ENCODE measurements at regions not wholly inside any gene's neighbourhood (a gene's known extent, or its start where the extent isn't known, plus 50 kb on each side); places are given as distances from the start of the nearest gene placed in this dataset.

GRCh38 chr4:98749206-98749605 lies 90.8 kb upstream of the TSPAN5 start:
- TF ChIP-seq EZH2 (IDR thresholded peaks at IDR 0.05; ENCODE audit: low read depth) (no peak), CTCF (conservative IDR thresholded peaks at IDR 0.05) (no peak)
- no peaks in the 10 kb centered on the region for H3F3A ChIP-seq (ENCODE audit: insufficient read depth, low read depth)
- no peak overlapping the region for H3K27ac ChIP-seq
- no peak for DNase-seq
- no peaks in the 10 kb centered on the region for H3K36me3 ChIP-seq (ENCODE audit: low read depth)
- ChIA-PET CTCF (no interaction called here), POLR2A (ENCODE audit: unreplicated experiment) (no interaction called here)
- H3K9me3 ChIP-seq (ENCODE audit: insufficient read depth, low read depth) = no peaks in the 10 kb centered on the region; the same call in 1 of the 2 replicates
- H3K4me3 ChIP-seq = no peak overlapping the region
- no peaks in the 10 kb centered on the region for H3K79me2 ChIP-seq (ENCODE audit: low read depth)
- no peaks in the 10 kb centered on the region for H4K20me1 ChIP-seq (ENCODE audit: insufficient read depth)
- H3K4me1 ChIP-seq (replicated peaks; ENCODE audit: insufficient read depth) = no peaks in the 10 kb centered on the region
- H3K27me3 ChIP-seq (ENCODE audit: insufficient read depth, low read depth) = no peaks in the 10 kb centered on the region
- intact Hi-C loops (cut with micrococcal nuclease; ENCODE audit: unreplicated experiment) = no loop called here
- H3K4me2 ChIP-seq = no peak overlapping the region
- H3K9me2 ChIP-seq (ENCODE audit: insufficient read depth) = no peaks in the 10 kb centered on the region
- H2AFZ ChIP-seq = no peak overlapping the region
- no TSS peak for BruUV-seq (replicated peaks)

- ChIA-PET CTCF (interaction anchor here (0.6 kb wide), 1 partner anchor 257 kb away, joined by 3 read pairs; no protein-coding TSS in a partner anchor), POLR2A (ENCODE audit: unreplicated experiment) (no interaction called here)
- H4K20me1 ChIP-seq (ENCODE audit: insufficient read depth) = no peaks in the 10 kb centered on the region
- no TSS peak for BruUV-seq (replicated peaks)
- H3K4me1 ChIP-seq (replicated peaks; ENCODE audit: insufficient read depth) = no peaks in the 10 kb centered on the region
- H3F3A ChIP-seq (ENCODE audit: insufficient read depth, low read depth) = no peaks in the 10 kb centered on the region
- no peaks in the 10 kb centered on the region for H3K79me2 ChIP-seq (ENCODE audit: low read depth)
- no peaks in the 10 kb centered on the region for H3K36me3 ChIP-seq (ENCODE audit: low read depth)
- no peaks in the 10 kb centered on the region for H3K27me3 ChIP-seq (ENCODE audit: insufficient read depth, low read depth)
- no peak overlapping the region for H3K4me2 ChIP-seq
- intact Hi-C loops (cut with micrococcal nuclease; ENCODE audit: unreplicated experiment) = no loop called here
- DNase-seq = no peak
- no peak overlapping the region for H2AFZ ChIP-seq
- H3K4me3 ChIP-seq = no peak overlapping the region
- no peaks in the 10 kb centered on the region for H3K9me2 ChIP-seq (ENCODE audit: insufficient read depth)
- no peaks in the 10 kb centered on the region; the same call in 1 of the 2 replicates for H3K9me3 ChIP-seq (ENCODE audit: insufficient read depth, low read depth)
- no peak for TF ChIP-seq CTCF (conservative IDR thresholded peaks at IDR 0.05)
- TF ChIP-seq EZH2 (IDR thresholded peaks at IDR 0.05; ENCODE audit: low read depth) = no peak
- no peak overlapping the region for H3K27ac ChIP-seq
Measured at GRCh38 chr4:98748609-98749008, 90.2 kb upstream of the TSPAN5 start.

- Histone ChIP-seq H3K27ac (no peak overlapping the region), H2AFZ (no peak overlapping the region), H3K27me3 (ENCODE audit: insufficient read depth, low read depth) (no peaks in the 10 kb centered on the region), H3K36me3 (ENCODE audit: low read depth) (no peaks in the 10 kb centered on the region), H3F3A (ENCODE audit: insufficient read depth, low read depth) (no peaks in the 10 kb centered on the region), H3K9me2 (ENCODE audit: insufficient read depth) (no peaks in the 10 kb centered on the region), H3K9me3 (ENCODE audit: insufficient read depth, low read depth) (no peaks in the 10 kb centered on the region; the same call in 1 of the 2 replicates), H3K4me3 (no peak overlapping the region), H3K4me1 (replicated peaks; ENCODE audit: insufficient read depth) (no peaks in the 10 kb centered on the region), H3K79me2 (ENCODE audit: low read depth) (no peaks in the 10 kb centered on the region), H4K20me1 (ENCODE audit: insufficient read depth) (no peaks in the 10 kb centered on the region), H3K4me2 (no peak overlapping the region)
- BruUV-seq (replicated peaks) = no TSS peak
- CTCF ChIA-PET = interaction anchor here (0.6 kb wide), 1 partner anchor 258 kb away, joined by 3 read pairs; no protein-coding TSS in a partner anchor
- DNase-seq = no peak
- no peak for TF ChIP-seq EZH2 (IDR thresholded peaks at IDR 0.05; ENCODE audit: low read depth)
- TF ChIP-seq CTCF (conservative IDR thresholded peaks at IDR 0.05) = no peak
- intact Hi-C loops (cut with micrococcal nuclease; ENCODE audit: unreplicated experiment) = no loop called here
- POLR2A ChIA-PET (ENCODE audit: unreplicated experiment) = no interaction called here
Measured at GRCh38 chr4:98747393-98748091, 89.1 kb upstream of the TSPAN5 start.

Data from PC-9 (cell line).